ENCODE measurements at regions not wholly inside any gene's neighbourhood (a gene's known extent, or its start where the extent isn't known, plus 50 kb on each side); places are given as distances from the start of the nearest gene placed in this dataset.

- Mint-ChIP-seq H3K4me3 (no peak overlapping the region), H3K27me3 (ENCODE audit: low read depth) (peaks cover 7% of the 10 kb centered on the region), H3K27ac (no peak overlapping the region), H3K9me3 (no peaks in the 10 kb centered on the region), H3K4me1 (ENCODE audit: low read depth) (no peaks in the 10 kb centered on the region), H3K36me3 (ENCODE audit: insufficient read depth in 2 of 2) (no peaks in the 10 kb centered on the region)
- no peak for ATAC-seq (replicated peaks in 1 of 2)
- no peak for DNase-seq
Observed at GRCh38 chr7:84364708-84365107, 170.1 kb upstream of the SEMA3A start.

- Mint-ChIP-seq H3K4me1 (ENCODE audit: low read depth) (no peaks in the 10 kb centered on the region), H3K27me3 (ENCODE audit: low read depth) (peaks cover 7% of the 10 kb centered on the region), H3K9me3 (no peaks in the 10 kb centered on the region), H3K4me3 (no peak overlapping the region), H3K27ac (no peak overlapping the region), H3K36me3 (ENCODE audit: insufficient read depth in 2 of 2) (no peaks in the 10 kb centered on the region)
- ATAC-seq (replicated peaks in 1 of 2) (no peak), DNase-seq (no peak)
Observed at GRCh38 chr7:84363741-84364140, 169.2 kb upstream of the SEMA3A start.

DNA sequence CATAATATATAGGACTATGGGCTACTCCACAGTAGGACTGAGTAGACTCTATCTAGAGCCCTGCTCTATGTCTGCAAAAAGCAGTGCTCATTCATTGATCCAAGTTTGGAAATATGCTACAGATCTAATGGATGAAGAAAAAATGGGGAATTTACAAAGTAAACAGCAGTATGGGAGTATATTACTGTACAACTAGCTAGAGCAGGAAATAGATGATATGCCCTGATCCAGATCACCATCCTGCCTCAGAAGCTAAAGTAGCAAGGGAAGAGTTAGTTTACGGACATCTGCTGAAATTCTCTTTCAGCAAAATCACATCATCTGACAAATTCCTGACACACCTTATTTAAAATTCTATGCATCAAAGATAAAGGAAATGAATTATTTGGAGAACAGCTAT lies 168.2 kb upstream of the SEMA3A start:
- Mint-ChIP-seq H3K27ac (no peak overlapping the region), H3K4me1 (ENCODE audit: low read depth) (no peaks in the 10 kb centered on the region), H3K36me3 (ENCODE audit: insufficient read depth in 2 of 2) (no peaks in the 10 kb centered on the region), H3K4me3 (no peak overlapping the region), H3K27me3 (ENCODE audit: low read depth) (peaks cover 7% of the 10 kb centered on the region), H3K9me3 (no peaks in the 10 kb centered on the region)
- DNase-seq (no peak), ATAC-seq (replicated peaks in 1 of 2) (no peak)

GRCh38 chr7:84362360-84362759 lies 167.8 kb upstream of the SEMA3A start:
- ATAC-seq (replicated peaks in 1 of 2) = no peak
- Mint-ChIP-seq H3K9me3 (peaks cover 0 to 1% of the 10 kb centered on the region in 2 donors), H3K27me3 (ENCODE audit: low read depth) (peaks cover 7% of the 10 kb centered on the region), H3K4me1 (ENCODE audit: low read depth) (no peaks in the 10 kb centered on the region), H3K4me3 (no peak overlapping the region), H3K36me3 (ENCODE audit: insufficient read depth in 2 of 2) (no peaks in the 10 kb centered on the region), H3K27ac (no peak overlapping the region)
- no peak for DNase-seq

DNA sequence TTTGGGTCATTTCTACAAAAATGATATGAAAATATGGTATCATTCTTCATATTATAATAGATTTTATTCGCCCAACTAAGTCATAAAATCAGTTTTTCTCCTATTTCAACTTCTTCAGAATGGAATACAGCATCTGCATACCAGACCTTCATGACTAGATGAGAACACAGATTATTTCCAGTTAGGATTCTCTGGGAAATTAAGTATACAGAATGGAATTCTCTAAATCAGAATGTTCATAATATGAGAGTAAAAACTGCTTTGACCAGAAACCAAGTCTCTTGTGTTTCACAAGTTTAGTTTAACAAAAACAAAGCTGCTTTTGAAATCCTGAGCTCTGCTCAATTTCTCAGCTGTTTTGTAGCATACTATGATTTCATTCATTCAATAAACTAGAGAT lies 160.3 kb upstream of the SEMA3A start:
- Mint-ChIP-seq H3K9me3 (peaks cover 0 to 1% of the 10 kb centered on the region in 2 donors), H3K27me3 (ENCODE audit: low read depth) (peaks cover under 1% of the 10 kb centered on the region), H3K27ac (no peak overlapping the region), H3K4me1 (ENCODE audit: low read depth) (no peaks in the 10 kb centered on the region), H3K4me3 (no peak overlapping the region), H3K36me3 (ENCODE audit: insufficient read depth in 2 of 2) (no peaks in the 10 kb centered on the region)
- ATAC-seq (replicated peaks in 1 of 2) (no peak), DNase-seq (no peak)

GRCh38 chr7:84354030-84354429 lies 159.4 kb upstream of the SEMA3A start:
- DNase-seq (no peak), ATAC-seq (replicated peaks in 1 of 2) (no peak)
- H3K4me1 Mint-ChIP-seq (ENCODE audit: low read depth) = no peaks in the 10 kb centered on the region
- H3K4me3 Mint-ChIP-seq = no peak overlapping the region
- no peaks in the 10 kb centered on the region for H3K36me3 Mint-ChIP-seq (ENCODE audit: insufficient read depth in 2 of 2)
- H3K27ac Mint-ChIP-seq = no peak overlapping the region
- H3K27me3 Mint-ChIP-seq (ENCODE audit: low read depth) = no peaks in the 10 kb centered on the region
- H3K9me3 Mint-ChIP-seq = peaks cover 0 to 1% of the 10 kb centered on the region in 2 donors

GRCh38 chr7:84339306-84339705 lies 144.7 kb upstream of the SEMA3A start:
- H3K36me3 Mint-ChIP-seq (ENCODE audit: insufficient read depth in 2 of 2) = no peaks in the 10 kb centered on the region
- DNase-seq (no peak), ATAC-seq (replicated peaks in 1 of 2) (no peak)
- H3K9me3 Mint-ChIP-seq = peaks cover 0 to 2% of the 10 kb centered on the region in 2 donors
- no peak overlapping the region for H3K4me3 Mint-ChIP-seq
- peaks cover 5% of the 10 kb centered on the region for H3K27me3 Mint-ChIP-seq (ENCODE audit: low read depth)
- H3K27ac Mint-ChIP-seq = no peak overlapping the region
- H3K4me1 Mint-ChIP-seq (ENCODE audit: low read depth) = no peaks in the 10 kb centered on the region

DNA sequence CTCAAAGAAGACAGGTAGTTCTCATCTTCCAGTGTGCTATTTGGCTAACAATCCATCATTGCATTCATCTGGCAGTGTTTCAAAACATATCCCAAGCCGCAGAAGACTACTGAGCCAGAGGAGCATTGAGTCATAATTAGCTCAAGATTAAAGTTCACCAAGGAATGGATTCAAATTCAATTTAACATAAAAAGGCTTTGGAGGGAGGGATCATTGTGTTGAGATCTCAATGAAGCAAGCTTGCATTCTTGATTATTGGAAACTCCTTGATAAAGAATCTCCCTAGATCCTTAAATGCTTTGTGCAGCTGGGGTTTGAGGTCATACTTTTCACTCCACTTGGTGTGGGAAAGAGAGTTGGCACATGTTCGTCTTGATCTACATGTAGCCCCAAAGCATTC lies 142.8 kb upstream of the SEMA3A start:
- Mint-ChIP-seq H3K27ac (no peak overlapping the region), H3K4me1 (ENCODE audit: low read depth) (no peaks in the 10 kb centered on the region), H3K36me3 (ENCODE audit: insufficient read depth in 2 of 2) (no peaks in the 10 kb centered on the region), H3K4me3 (no peak overlapping the region), H3K27me3 (ENCODE audit: low read depth) (peaks cover 6% of the 10 kb centered on the region), H3K9me3 (peaks cover 0 to 2% of the 10 kb centered on the region in 2 donors)
- ATAC-seq (replicated peaks in 1 of 2) = no peak
- DNase-seq = no peak

DNA sequence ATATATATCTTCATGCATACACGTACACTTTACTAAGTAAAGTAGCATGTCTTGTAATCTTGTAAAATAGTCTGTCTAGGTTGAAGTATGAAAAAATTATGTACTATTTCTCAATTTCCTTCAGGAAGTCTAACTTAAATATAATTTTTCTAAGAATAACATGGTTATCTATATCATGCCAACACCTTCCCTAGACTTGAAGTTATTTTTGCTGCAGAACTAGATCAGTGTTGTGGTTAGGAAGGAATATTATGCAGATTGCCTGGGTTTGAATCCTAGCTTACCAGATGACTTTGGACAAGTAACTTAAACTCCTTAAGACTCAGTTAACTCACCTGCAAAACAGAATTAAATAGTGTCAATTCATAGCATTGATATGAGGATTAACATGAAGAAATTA lies 142.2 kb upstream of the SEMA3A start:
- no peak overlapping the region for H3K27ac Mint-ChIP-seq
- H3K9me3 Mint-ChIP-seq = peaks cover 0 to 2% of the 10 kb centered on the region in 2 donors
- DNase-seq (no peak), ATAC-seq (replicated peaks in 1 of 2) (no peak)
- H3K4me3 Mint-ChIP-seq = no peak overlapping the region
- H3K4me1 Mint-ChIP-seq (ENCODE audit: low read depth) = no peaks in the 10 kb centered on the region
- no peaks in the 10 kb centered on the region for H3K36me3 Mint-ChIP-seq (ENCODE audit: insufficient read depth in 2 of 2)
- H3K27me3 Mint-ChIP-seq (ENCODE audit: low read depth) = peaks cover 6% of the 10 kb centered on the region

DNA sequence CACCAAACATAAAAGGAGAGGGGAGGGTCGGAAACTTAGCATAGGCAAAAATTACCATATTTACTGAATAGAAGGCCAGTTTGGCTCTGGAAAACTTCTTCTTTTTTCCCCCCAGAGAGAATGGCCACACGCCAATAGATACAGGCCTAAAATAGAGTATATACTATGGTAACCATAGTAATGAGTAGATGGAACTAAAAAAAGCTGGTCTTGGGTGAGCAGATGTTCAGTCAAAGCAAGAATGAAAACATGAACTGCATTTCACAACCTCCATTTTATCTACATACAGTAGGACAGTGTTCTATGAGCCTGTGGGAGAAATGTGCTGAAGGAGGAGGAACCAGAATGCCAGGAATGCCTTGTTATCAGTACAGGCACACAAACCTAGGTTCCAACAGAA lies 141.7 kb upstream of the SEMA3A start:
- no peak overlapping the region for H3K4me3 Mint-ChIP-seq
- DNase-seq (no peak), ATAC-seq (replicated peaks in 1 of 2) (no peak)
- no peak overlapping the region for H3K27ac Mint-ChIP-seq
- H3K36me3 Mint-ChIP-seq (ENCODE audit: insufficient read depth in 2 of 2) = no peaks in the 10 kb centered on the region
- H3K9me3 Mint-ChIP-seq = peaks cover 0 to under 1% of the 10 kb centered on the region in 2 donors
- no peaks in the 10 kb centered on the region for H3K4me1 Mint-ChIP-seq (ENCODE audit: low read depth)
- peaks cover 6% of the 10 kb centered on the region for H3K27me3 Mint-ChIP-seq (ENCODE audit: low read depth)

GRCh38 chr7:84331616-84332015 lies 137.0 kb upstream of the SEMA3A start:
- ATAC-seq (replicated peaks in 1 of 2) (no peak), DNase-seq (no peak)
- H3K4me1 Mint-ChIP-seq (ENCODE audit: low read depth) = no peaks in the 10 kb centered on the region
- H3K27ac Mint-ChIP-seq = no peak overlapping the region
- no peaks in the 10 kb centered on the region for H3K9me3 Mint-ChIP-seq
- H3K36me3 Mint-ChIP-seq (ENCODE audit: insufficient read depth in 2 of 2) = no peaks in the 10 kb centered on the region
- peaks cover 6% of the 10 kb centered on the region for H3K27me3 Mint-ChIP-seq (ENCODE audit: low read depth)
- H3K4me3 Mint-ChIP-seq = no peak overlapping the region

DNA sequence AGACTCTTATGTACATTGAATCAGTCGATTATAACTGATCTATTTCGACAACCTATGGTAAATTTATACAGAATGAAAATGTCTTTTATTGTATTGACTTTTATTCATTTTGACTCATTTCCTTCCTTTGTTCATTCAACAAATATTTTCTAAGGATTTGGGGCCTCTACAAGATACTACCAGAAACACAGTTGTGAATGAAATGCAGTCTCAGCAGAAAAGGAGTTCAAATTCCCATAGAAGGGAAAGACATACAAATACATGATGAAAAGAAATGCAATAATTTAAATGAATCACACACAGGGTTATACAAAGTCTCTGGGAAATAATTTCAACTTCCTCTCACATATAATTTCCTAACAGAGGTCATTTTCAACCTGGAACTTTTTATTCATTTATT lies 134.0 kb upstream of the SEMA3A start:
- H3K4me1 Mint-ChIP-seq (ENCODE audit: low read depth) = no peaks in the 10 kb centered on the region
- H3K27ac Mint-ChIP-seq = no peak overlapping the region
- no peaks in the 10 kb centered on the region for H3K36me3 Mint-ChIP-seq (ENCODE audit: insufficient read depth in 2 of 2)
- ATAC-seq (replicated peaks in 1 of 2) (no peak), DNase-seq (no peak)
- no peaks in the 10 kb centered on the region for H3K9me3 Mint-ChIP-seq
- no peak overlapping the region for H3K4me3 Mint-ChIP-seq
- no peaks in the 10 kb centered on the region for H3K27me3 Mint-ChIP-seq (ENCODE audit: low read depth)

- Mint-ChIP-seq H3K36me3 (ENCODE audit: insufficient read depth in 2 of 2) (no peaks in the 10 kb centered on the region), H3K9me3 (no peaks in the 10 kb centered on the region), H3K4me1 (ENCODE audit: low read depth) (no peaks in the 10 kb centered on the region), H3K27me3 (ENCODE audit: low read depth) (no peaks in the 10 kb centered on the region), H3K27ac (no peak overlapping the region), H3K4me3 (no peak overlapping the region)
- ATAC-seq (replicated peaks in 1 of 2) (no peak), DNase-seq (no peak)
Observed at GRCh38 chr7:84324136-84324630, 129.6 kb upstream of the SEMA3A start.

GRCh38 chr7:84317536-84317935 lies 122.9 kb upstream of the SEMA3A start:
- Mint-ChIP-seq H3K27ac (no peak overlapping the region), H3K4me3 (no peak overlapping the region), H3K36me3 (ENCODE audit: insufficient read depth in 2 of 2) (no peaks in the 10 kb centered on the region), H3K9me3 (no peaks in the 10 kb centered on the region), H3K27me3 (ENCODE audit: low read depth) (no peaks in the 10 kb centered on the region), H3K4me1 (ENCODE audit: low read depth) (no peaks in the 10 kb centered on the region)
- ATAC-seq (replicated peaks in 1 of 2) (no peak), DNase-seq (no peak)
